ENCODE measurements at regions not wholly inside any gene's neighbourhood (a gene's known extent, or its start where the extent isn't known, plus 50 kb on each side); places are given as distances from the start of the nearest gene placed in this dataset.

DNA sequence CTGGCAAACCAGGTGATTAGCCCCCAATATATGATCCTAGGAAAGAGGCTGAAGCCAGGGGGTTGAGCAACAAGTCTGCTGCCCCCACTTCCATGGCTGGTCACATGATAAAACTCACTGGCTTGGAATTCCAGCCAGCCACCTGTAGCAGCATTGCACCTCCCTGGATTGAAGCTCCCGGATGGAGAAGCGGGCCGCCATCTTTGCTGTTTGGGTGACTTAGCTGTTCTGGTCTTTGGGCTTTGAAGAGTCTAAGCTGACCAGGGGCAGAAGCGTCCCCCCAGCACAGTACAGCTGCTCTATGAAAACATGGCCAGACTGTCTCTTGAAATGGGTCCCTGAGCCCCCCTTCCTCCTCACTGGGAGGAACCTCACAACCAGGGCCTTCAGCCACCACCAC, 610.2 kb downstream of the ANXA1 start:
- CTCF ChIA-PET = no interaction called here

DNA sequence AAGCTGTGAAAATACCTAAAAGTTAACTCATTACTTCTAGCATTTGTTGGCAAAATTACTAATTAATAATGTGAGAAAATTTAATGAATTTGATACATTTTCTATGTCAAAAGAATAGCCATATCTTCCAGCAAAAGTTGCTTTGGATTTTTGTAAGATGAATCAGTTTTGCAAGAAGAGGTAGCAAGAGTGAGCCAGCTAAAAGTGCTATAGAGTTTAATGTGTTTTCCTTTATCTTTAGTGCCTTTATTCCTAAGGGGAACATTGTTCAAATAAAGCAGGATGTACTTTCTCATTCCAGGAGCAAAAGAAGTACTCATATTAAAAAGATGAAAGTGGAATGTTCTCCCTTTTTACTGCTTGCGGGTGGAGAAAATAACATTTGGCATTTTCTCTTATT, 622.2 kb downstream of the ANXA1 start:
- Histone ChIP-seq H3K9ac (replicated peaks; ENCODE audit: extremely low read depth, insufficient read depth, low read length) (no peak overlapping the region), H2AFZ (ENCODE audit: low read depth, low read length) (no peak overlapping the region), H3K4me3 (replicated peaks in 1 of 3; ENCODE audit: insufficient read depth in 1 of 3, low read depth in 1 of 3, low read length in 3 of 3) (no peak overlapping the region), H3K4me1 (ENCODE audit: control insufficient read depth, extremely low read depth, insufficient read depth, low read length) (no peaks in the 10 kb centered on the region), H3K9me1 (replicated peaks; ENCODE audit: control insufficient read depth, extremely low read depth, insufficient read depth, low read length) (no peaks in the 10 kb centered on the region), H3K4me2 (ENCODE audit: insufficient read depth, low read length) (no peak overlapping the region), H3K36me3 (ENCODE audit: control insufficient read depth in 2 of 2, extremely low read depth in 1 of 2, insufficient read depth in 2 of 2, low read length in 2 of 2) (no peaks in the 10 kb centered on the region), H3K9me3 (replicated peaks; ENCODE audit: control insufficient read depth, insufficient read depth, low read length) (no peaks in the 10 kb centered on the region), H3K27ac (ENCODE audit: insufficient read depth, low read depth, low read length) (no peak overlapping the region), H3K79me2 (ENCODE audit: control insufficient read depth, insufficient read depth, low read length) (no peaks in the 10 kb centered on the region), H4K20me1 (replicated peaks; ENCODE audit: control insufficient read depth, extremely low read depth, insufficient read depth, low read length) (no peaks in the 10 kb centered on the region), H3K27me3 (ENCODE audit: control insufficient read depth in 2 of 2, insufficient read depth in 2 of 2, low read length in 2 of 2) (no peaks in the 10 kb centered on the region)
- CTCF ChIA-PET = no interaction called here
- no peak for DNase-seq (ENCODE audit: low read depth, low spot score)
- POLR2A ChIA-PET = no interaction called here
- no peak for FAIRE-seq
- dilution Hi-C loops (cut with MboI; ENCODE audit: extremely low pct_ligation_motif_present, low sequenced_read_pairs) = no loop called here
- no TSS peak for BruUV-seq (replicated peaks)
- no peak for TF ChIP-seq MYC (IDR thresholded peaks at IDR 0.05; ENCODE audit: low read depth, low read length)
- TF ChIP-seq JUN (IDR thresholded peaks at IDR 0.05; ENCODE audit: borderline replicate concordance, insufficient read depth, insufficient read length, low read depth) = no peak
- no peak for TF ChIP-seq POLR2A (IDR thresholded peaks at IDR 0.05; ENCODE audit: low read depth, low read length)
- TF ChIP-seq FOS (IDR thresholded peaks at IDR 0.05; ENCODE audit: borderline replicate concordance, insufficient read depth, low read length) = no peak
- TF ChIP-seq, protein P1, sequence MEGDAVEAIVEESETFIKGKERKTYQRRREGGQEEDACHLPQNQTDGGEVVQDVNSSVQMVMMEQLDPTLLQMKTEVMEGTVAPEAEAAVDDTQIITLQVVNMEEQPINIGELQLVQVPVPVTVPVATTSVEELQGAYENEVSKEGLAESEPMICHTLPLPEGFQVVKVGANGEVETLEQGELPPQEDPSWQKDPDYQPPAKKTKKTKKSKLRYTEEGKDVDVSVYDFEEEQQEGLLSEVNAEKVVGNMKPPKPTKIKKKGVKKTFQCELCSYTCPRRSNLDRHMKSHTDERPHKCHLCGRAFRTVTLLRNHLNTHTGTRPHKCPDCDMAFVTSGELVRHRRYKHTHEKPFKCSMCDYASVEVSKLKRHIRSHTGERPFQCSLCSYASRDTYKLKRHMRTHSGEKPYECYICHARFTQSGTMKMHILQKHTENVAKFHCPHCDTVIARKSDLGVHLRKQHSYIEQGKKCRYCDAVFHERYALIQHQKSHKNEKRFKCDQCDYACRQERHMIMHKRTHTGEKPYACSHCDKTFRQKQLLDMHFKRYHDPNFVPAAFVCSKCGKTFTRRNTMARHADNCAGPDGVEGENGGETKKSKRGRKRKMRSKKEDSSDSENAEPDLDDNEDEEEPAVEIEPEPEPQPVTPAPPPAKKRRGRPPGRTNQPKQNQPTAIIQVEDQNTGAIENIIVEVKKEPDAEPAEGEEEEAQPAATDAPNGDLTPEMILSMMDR (IDR thresholded peaks at IDR 0.05; ENCODE audit: extremely low read depth in 1 of 2, insufficient read depth in 1 of 2, low read depth in 1 of 2, low read length in 2 of 2) = no peak
- no peak for TF ChIP-seq EZH2 (IDR thresholded peaks at IDR 0.05; ENCODE audit: borderline replicate concordance, low read depth, low read length, severe bottlenecking)
- TF ChIP-seq GATA2 (IDR thresholded peaks at IDR 0.05; ENCODE audit: insufficient read depth, insufficient read length, low read depth, low read length) = no peak
- TF ChIP-seq, protein P2, sequence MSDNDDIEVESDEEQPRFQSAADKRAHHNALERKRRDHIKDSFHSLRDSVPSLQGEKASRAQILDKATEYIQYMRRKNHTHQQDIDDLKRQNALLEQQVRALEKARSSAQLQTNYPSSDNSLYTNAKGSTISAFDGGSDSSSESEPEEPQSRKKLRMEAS (IDR thresholded peaks at IDR 0.05; ENCODE audit: insufficient read depth, insufficient read length) = no peak
- no peak for TF ChIP-seq POLR2AphosphoS5 (IDR thresholded peaks at IDR 0.05; ENCODE audit: insufficient read depth, low read depth, low read length)
- intact Hi-C loops (cut with micrococcal nuclease) = no loop called here

More for the DNA sequence above, 610.2 kb downstream of the ANXA1 start:
- Histone ChIP-seq H3K27ac (ENCODE audit: insufficient read depth, low read depth, low read length) (no peak overlapping the region), H3K4me3 (replicated peaks in 1 of 3; ENCODE audit: insufficient read depth in 1 of 3, low read depth in 1 of 3, low read length in 3 of 3) (no peak overlapping the region), H3K36me3 (ENCODE audit: control insufficient read depth in 2 of 2, extremely low read depth in 1 of 2, insufficient read depth in 2 of 2, low read length in 2 of 2) (no peaks in the 10 kb centered on the region), H3K4me2 (ENCODE audit: insufficient read depth, low read length) (no peak overlapping the region), H3K4me1 (ENCODE audit: control insufficient read depth, extremely low read depth, insufficient read depth, low read length) (no peaks in the 10 kb centered on the region), H2AFZ (ENCODE audit: low read depth, low read length) (no peak overlapping the region), H3K9ac (replicated peaks; ENCODE audit: extremely low read depth, insufficient read depth, low read length) (no peak overlapping the region), H4K20me1 (replicated peaks; ENCODE audit: control insufficient read depth, extremely low read depth, insufficient read depth, low read length) (no peaks in the 10 kb centered on the region), H3K79me2 (ENCODE audit: control insufficient read depth, insufficient read depth, low read length) (no peaks in the 10 kb centered on the region), H3K9me3 (replicated peaks; ENCODE audit: control insufficient read depth, insufficient read depth, low read length) (peaks cover 3% of the 10 kb centered on the region), H3K9me1 (replicated peaks; ENCODE audit: control insufficient read depth, extremely low read depth, insufficient read depth, low read length) (no peaks in the 10 kb centered on the region), H3K27me3 (ENCODE audit: control insufficient read depth in 2 of 2, insufficient read depth in 2 of 2, low read length in 2 of 2) (no peaks in the 10 kb centered on the region)
- no TSS peak for BruUV-seq (replicated peaks)
- intact Hi-C loops (cut with micrococcal nuclease) (no loop called here), dilution Hi-C loops (cut with MboI; ENCODE audit: extremely low pct_ligation_motif_present, low sequenced_read_pairs) (no loop called here)
- POLR2A ChIA-PET = no interaction called here
- FAIRE-seq (no peak), DNase-seq (ENCODE audit: low read depth, low spot score) (no peak)
- TF ChIP-seq GATA2 (IDR thresholded peaks at IDR 0.05; ENCODE audit: insufficient read depth, insufficient read length, low read depth, low read length) (no peak), POLR2A (IDR thresholded peaks at IDR 0.05; ENCODE audit: low read depth, low read length) (no peak)

All from endothelial cell of umbilical vein (primary cell).